ENCODE measurements at regions not wholly inside any gene's neighbourhood (a gene's known extent, or its start where the extent isn't known, plus 50 kb on each side); places are given as distances from the start of the nearest gene placed in this dataset.
A peak's percentile ranks its signal among the peaks of the same experiment; 100 is the strongest.
"Not testable (repeated sequence)": the region's sequence is repeated elsewhere in the genome, so short reads cannot be mapped to it uniquely, and the experiment has no call there.

GRCh38 chr7:136431736-136432135 lies 436.7 kb upstream of the CHRM2 start:
- H3K4me1 ChIP-seq (ENCODE audit: control insufficient read depth, insufficient read depth, low read length); H3K27ac ChIP-seq (ENCODE audit: low read length); H3K9me3 ChIP-seq (ENCODE audit: control insufficient read depth, insufficient read depth, low read length); H3K4me3 ChIP-seq (ENCODE audit: low read length); DNase-seq (ENCODE audit: low read depth, low spot score); H3K36me3 ChIP-seq (ENCODE audit: control insufficient read depth, insufficient read depth, low read length); H3K27me3 ChIP-seq (ENCODE audit: control insufficient read depth, insufficient read depth, low read length): not testable (repeated sequence)
- no CpG with 5 or more reads among the region's 3 CpGs for WGBS (ENCODE audit: insufficient coverage, insufficient read length)

GRCh38 chr7:136424058-136424457 lies 444.4 kb upstream of the CHRM2 start:
- Histone ChIP-seq H3K9me3 (ENCODE audit: control insufficient read depth, insufficient read depth, low read length) (no peaks in the 10 kb centered on the region), H3K36me3 (ENCODE audit: control insufficient read depth, insufficient read depth, low read length) (no peaks in the 10 kb centered on the region), H3K4me3 (ENCODE audit: low read length) (no peak overlapping the region), H3K4me1 (ENCODE audit: control insufficient read depth, insufficient read depth, low read length) (no peaks in the 10 kb centered on the region), H3K27ac (ENCODE audit: low read length) (no peak overlapping the region), H3K27me3 (ENCODE audit: control insufficient read depth, insufficient read depth, low read length) (no peaks in the 10 kb centered on the region)
- DNase-seq (ENCODE audit: low read depth, low spot score): no peak

- not testable (repeated sequence) for H3K36me3 ChIP-seq (ENCODE audit: control insufficient read depth, insufficient read depth, low read length); H3K9me3 ChIP-seq (ENCODE audit: control insufficient read depth, insufficient read depth, low read length); H3K4me3 ChIP-seq (ENCODE audit: low read length); H3K27ac ChIP-seq (ENCODE audit: low read length); H3K4me1 ChIP-seq (ENCODE audit: control insufficient read depth, insufficient read depth, low read length); H3K27me3 ChIP-seq (ENCODE audit: control insufficient read depth, insufficient read depth, low read length); DNase-seq (ENCODE audit: low read depth, low spot score)
- no CpG with 5 or more reads among the region's 21 CpGs for WGBS (ENCODE audit: insufficient coverage, insufficient read length)
These were observed 442.6 kb upstream of the MTPN start for GRCh38 chr7:136419740-136420139.

- Histone ChIP-seq H3K27ac (ENCODE audit: low read length) (no peak overlapping the region), H3K4me3 (ENCODE audit: low read length) (no peak overlapping the region), H3K36me3 (ENCODE audit: control insufficient read depth, insufficient read depth, low read length) (no peaks in the 10 kb centered on the region), H3K27me3 (ENCODE audit: control insufficient read depth, insufficient read depth, low read length) (no peaks in the 10 kb centered on the region), H3K9me3 (ENCODE audit: control insufficient read depth, insufficient read depth, low read length) (no peaks in the 10 kb centered on the region), H3K4me1 (ENCODE audit: control insufficient read depth, insufficient read depth, low read length) (no peaks in the 10 kb centered on the region)
- WGBS (ENCODE audit: insufficient coverage, insufficient read length): no CpG with 5 or more reads among the region's 3 CpGs
- DNase-seq (ENCODE audit: low read depth, low spot score): no peak
These were observed 435.8 kb upstream of the MTPN start for GRCh38 chr7:136412952-136413351.

- WGBS (ENCODE audit: insufficient coverage, insufficient read length): no CpG with 5 or more reads among the region's 17 CpGs
- Histone ChIP-seq H3K36me3 (ENCODE audit: control insufficient read depth, insufficient read depth, low read length) (no peaks in the 10 kb centered on the region), H3K4me1 (ENCODE audit: control insufficient read depth, insufficient read depth, low read length) (no peaks in the 10 kb centered on the region), H3K9me3 (ENCODE audit: control insufficient read depth, insufficient read depth, low read length) (no peaks in the 10 kb centered on the region), H3K27me3 (ENCODE audit: control insufficient read depth, insufficient read depth, low read length) (peaks cover 1% of the 10 kb centered on the region; the same call in 1 of the 2 replicates), H3K4me3 (ENCODE audit: low read length) (no peak overlapping the region), H3K27ac (ENCODE audit: low read length) (no peak overlapping the region)
- DNase-seq (ENCODE audit: low read depth, low spot score): peak; percentile 72
These were observed 429.0 kb upstream of the MTPN start for GRCh38 chr7:136405931-136406777.

GRCh38 chr7:136403591-136403990 lies 426.4 kb upstream of the MTPN start:
- Histone ChIP-seq H3K4me3 (ENCODE audit: low read length) (no peak overlapping the region), H3K27me3 (ENCODE audit: control insufficient read depth, insufficient read depth, low read length) (peaks cover 2% of the 10 kb centered on the region; the same call in 1 of the 2 replicates), H3K27ac (ENCODE audit: low read length) (no peak overlapping the region), H3K9me3 (ENCODE audit: control insufficient read depth, insufficient read depth, low read length) (no peaks in the 10 kb centered on the region), H3K4me1 (ENCODE audit: control insufficient read depth, insufficient read depth, low read length) (no peaks in the 10 kb centered on the region; the same call in 1 of the 2 replicates), H3K36me3 (ENCODE audit: control insufficient read depth, insufficient read depth, low read length) (no peaks in the 10 kb centered on the region)
- no CpG with 5 or more reads among the region's 4 CpGs for WGBS (ENCODE audit: insufficient coverage, insufficient read length)
- no peak for DNase-seq (ENCODE audit: low read depth, low spot score)

GRCh38 chr7:136400877-136401276 lies 423.7 kb upstream of the MTPN start:
- peaks cover 2% of the 10 kb centered on the region; the same call in 1 of the 2 replicates for H3K27me3 ChIP-seq (ENCODE audit: control insufficient read depth, insufficient read depth, low read length)
- H3K4me1 ChIP-seq (ENCODE audit: control insufficient read depth, insufficient read depth, low read length): no peaks in the 10 kb centered on the region; the same call in 1 of the 2 replicates
- H3K4me3 ChIP-seq (ENCODE audit: low read length): no peak overlapping the region
- no CpG with 5 or more reads among the region's 5 CpGs for WGBS (ENCODE audit: insufficient coverage, insufficient read length)
- no peaks in the 10 kb centered on the region for H3K36me3 ChIP-seq (ENCODE audit: control insufficient read depth, insufficient read depth, low read length)
- no peaks in the 10 kb centered on the region for H3K9me3 ChIP-seq (ENCODE audit: control insufficient read depth, insufficient read depth, low read length)
- DNase-seq (ENCODE audit: low read depth, low spot score): no peak
- no peak overlapping the region for H3K27ac ChIP-seq (ENCODE audit: low read length)

GRCh38 chr7:136399385-136399784 lies 422.2 kb upstream of the MTPN start:
- DNase-seq (ENCODE audit: low read depth, low spot score): no peak
- no peaks in the 10 kb centered on the region for H3K9me3 ChIP-seq (ENCODE audit: control insufficient read depth, insufficient read depth, low read length)
- no peak overlapping the region for H3K4me3 ChIP-seq (ENCODE audit: low read length)
- no peaks in the 10 kb centered on the region for H3K36me3 ChIP-seq (ENCODE audit: control insufficient read depth, insufficient read depth, low read length)
- no peaks in the 10 kb centered on the region; the same call in 1 of the 2 replicates for H3K4me1 ChIP-seq (ENCODE audit: control insufficient read depth, insufficient read depth, low read length)
- peaks cover 2% of the 10 kb centered on the region; the same call in 1 of the 2 replicates for H3K27me3 ChIP-seq (ENCODE audit: control insufficient read depth, insufficient read depth, low read length)
- no peak overlapping the region for H3K27ac ChIP-seq (ENCODE audit: low read length)
- WGBS (ENCODE audit: insufficient coverage, insufficient read length): no CpG with 5 or more reads among the region's 2 CpGs

- WGBS (ENCODE audit: insufficient coverage, insufficient read length): no CpG with 5 or more reads among the region's 2 CpGs
- Histone ChIP-seq H3K9me3 (ENCODE audit: control insufficient read depth, insufficient read depth, low read length) (no peaks in the 10 kb centered on the region), H3K27me3 (ENCODE audit: control insufficient read depth, insufficient read depth, low read length) (no peaks in the 10 kb centered on the region), H3K4me3 (ENCODE audit: low read length) (no peak overlapping the region), H3K27ac (ENCODE audit: low read length) (no peak overlapping the region), H3K4me1 (ENCODE audit: control insufficient read depth, insufficient read depth, low read length) (no peaks in the 10 kb centered on the region), H3K36me3 (ENCODE audit: control insufficient read depth, insufficient read depth, low read length) (no peaks in the 10 kb centered on the region)
- DNase-seq (ENCODE audit: low read depth, low spot score): no peak
These were observed 415.7 kb upstream of the MTPN start for GRCh38 chr7:136392856-136393255.

- no peaks in the 10 kb centered on the region for H3K27me3 ChIP-seq (ENCODE audit: control insufficient read depth, insufficient read depth, low read length)
- H3K4me1 ChIP-seq (ENCODE audit: control insufficient read depth, insufficient read depth, low read length): no peaks in the 10 kb centered on the region
- no peak overlapping the region for H3K4me3 ChIP-seq (ENCODE audit: low read length)
- no peaks in the 10 kb centered on the region for H3K9me3 ChIP-seq (ENCODE audit: control insufficient read depth, insufficient read depth, low read length)
- no peak overlapping the region for H3K27ac ChIP-seq (ENCODE audit: low read length)
- H3K36me3 ChIP-seq (ENCODE audit: control insufficient read depth, insufficient read depth, low read length): no peaks in the 10 kb centered on the region
- WGBS (ENCODE audit: insufficient coverage, insufficient read length): no CpG with 5 or more reads among the region's 6 CpGs
- no peak for DNase-seq (ENCODE audit: low read depth, low spot score)
These were observed 414.2 kb upstream of the MTPN start for GRCh38 chr7:136391371-136391770.

- no peaks in the 10 kb centered on the region for H3K27me3 ChIP-seq (ENCODE audit: control insufficient read depth, insufficient read depth, low read length)
- H3K27ac ChIP-seq (ENCODE audit: low read length): no peak overlapping the region
- H3K4me3 ChIP-seq (ENCODE audit: low read length): no peak overlapping the region
- H3K9me3 ChIP-seq (ENCODE audit: control insufficient read depth, insufficient read depth, low read length): no peaks in the 10 kb centered on the region
- H3K4me1 ChIP-seq (ENCODE audit: control insufficient read depth, insufficient read depth, low read length): no peaks in the 10 kb centered on the region
- no peaks in the 10 kb centered on the region for H3K36me3 ChIP-seq (ENCODE audit: control insufficient read depth, insufficient read depth, low read length)
- WGBS (ENCODE audit: insufficient coverage, insufficient read length): no CpG with 5 or more reads among the region's 3 CpGs
- no peak for DNase-seq (ENCODE audit: low read depth, low spot score)
These were observed 412.8 kb upstream of the MTPN start for GRCh38 chr7:136389933-136390332.

Data from iPS DF 6.9 (cell line).